GM23248 (cell line): ENCODE measurements at regions not wholly inside any gene's neighbourhood (a gene's known extent, or its start where the extent isn't known, plus 50 kb on each side); places are given as distances from the start of the nearest gene placed in this dataset.

ENCODE experiments used
- DNase-seq: peaks from one replicate; pipeline ENCODE4 v3.0.0-alpha.2; 2015
- H2AFZ ChIP-seq: fragments of 200-600 bp; sonication (generic); 2 replicates; pipeline ENCODE4 v1.6.1; 2016; ENCODE audit warnings: antibody characterized with exemption
- H3F3A ChIP-seq: fragments of 200-600 bp; sonication (generic); 2 replicates; pipeline ENCODE4 v1.6.1; 2016; ENCODE audit warnings: mild to moderate bottlenecking, antibody characterized with exemption, mixed run types; ENCODE audit not compliant: insufficient read depth
- H3K27ac ChIP-seq: fragments of 200-600 bp; sonication (generic); 2 replicates; pipeline ENCODE4 v1.5.1; 2016; ENCODE audit warnings: mild to moderate bottlenecking
- H3K27me3 ChIP-seq: fragments of 200-600 bp; sonication (generic); replicated peaks from 2 replicates; pipeline ENCODE4 v1.6.1; 2016; ENCODE audit warnings: mild to moderate bottlenecking; ENCODE audit not compliant: insufficient read depth
- H3K36me3 ChIP-seq: fragments of 200-600 bp; sonication (generic); 2 replicates; pipeline ENCODE4 v1.6.1; 2016; ENCODE audit warnings: low read depth, mild to moderate bottlenecking
- H3K4me1 ChIP-seq: fragments of 200-600 bp; sonication (generic); 2 replicates; pipeline ENCODE4 v1.6.1; 2016; ENCODE audit warnings: mild to moderate bottlenecking; ENCODE audit not compliant: insufficient read depth
- H3K4me2 ChIP-seq: fragments of 200-600 bp; sonication (generic); one replicate; pipeline ENCODE4 v1.6.1; 2016; ENCODE audit warnings: mild to moderate bottlenecking; ENCODE audit not compliant: unreplicated experiment
- H3K4me3 ChIP-seq: fragments of 200-600 bp; sonication (generic); 2 replicates; pipeline ENCODE4 v1.5.1; 2016; ENCODE audit warnings: mild to moderate bottlenecking
- H3K79me2 ChIP-seq: fragments of 200-600 bp; sonication (generic); 2 replicates; pipeline ENCODE4 v1.6.1; 2016; ENCODE audit warnings: mild to moderate bottlenecking; ENCODE audit not compliant: insufficient read depth
- H3K9ac ChIP-seq: fragments of 200-600 bp; sonication (generic); 2 replicates; pipeline ENCODE4 v1.6.1; 2016; ENCODE audit warnings: mild to moderate bottlenecking
- H3K9me2 ChIP-seq: fragments of 200-600 bp; sonication (generic); 2 replicates; pipeline ENCODE4 v1.6.1; 2016; ENCODE audit warnings: mixed run types, mild to moderate bottlenecking, moderate library complexity; ENCODE audit not compliant: insufficient read depth
- H3K9me3 ChIP-seq: fragments of 200-600 bp; sonication (generic); one replicate; pipeline ENCODE4 v1.6.1; 2017; ENCODE audit warnings: low read depth
- H4K20me1 ChIP-seq: fragments of 200-600 bp; sonication (generic); 2 replicates; pipeline ENCODE4 v1.6.0; 2016; ENCODE audit not compliant: insufficient read depth
- EZH2 ChIP-seq: fragments of 200-600 bp; sonication (generic); IDR thresholded peaks from 2 replicates; pipeline ENCODE4 v1.6.1; 2018; ENCODE audit warnings: antibody characterized with exemption, mild to moderate bottlenecking; ENCODE audit not compliant: insufficient read depth, poor library complexity, severe bottlenecking
- EZH2phosphoT487 ChIP-seq: fragments of 200-600 bp; sonication (generic); IDR thresholded peaks from 2 replicates; pipeline ENCODE4 v1.6.1; 2018; ENCODE audit warnings: antibody characterized with exemption, moderate library complexity, mild to moderate bottlenecking, low read depth; ENCODE audit not compliant: insufficient read depth
- WGBS, 2 experiments: methylation state at CpG; one replicate each; pipeline ENCODE4 v1.1.6; 2015 to 2017; ENCODE audit warnings: low lambda C conversion rate in 2 of 2, low coverage in 1 of 2; ENCODE audit errors: missing lambda C conversion rate in 2 of 2; 5-methylcytosine and 5-hydroxymethylcytosine counted together
- in situ Hi-C: fragments of 300-500 bp; cut with MboI; formaldehyde crosslinking; loops from 2 replicates; pipeline ENCODE4 v1.15.0; 2020

GRCh38 chr6:106794129-106794528, 164.8 kb downstream of the QRSL1 start:
- Histone ChIP-seq H3K27ac (no peak overlapping the region), H3K79me2 (no peaks in the 10 kb centered on the region), H3K36me3 (no peaks in the 10 kb centered on the region), H3K4me3 (no peak overlapping the region), H3K9ac (no peak overlapping the region), H2AFZ (no peak overlapping the region), H3K27me3 (peaks cover 8% of the 10 kb centered on the region; the same call in 1 of the 2 replicates), H3K9me2 (no peaks in the 10 kb centered on the region), H3K9me3 (no peaks in the 10 kb centered on the region), H3K4me2 (no peak overlapping the region), H3K4me1 (no peaks in the 10 kb centered on the region), H3F3A (no peaks in the 10 kb centered on the region), H4K20me1 (no peaks in the 10 kb centered on the region)
- DNase-seq, result no peak
- in situ Hi-C loops, result no loop called here
- 19 to 48% methylated on average over 2 of the region's 2 CpGs for WGBS, 2 experiments
- TF ChIP-seq EZH2phosphoT487 (no peak), EZH2 (no peak)

GRCh38 chr6:106792536-106793236, 163.3 kb downstream of the QRSL1 start:
- Histone ChIP-seq H3K4me2 (no peak overlapping the region), H3K4me3 (no peak overlapping the region), H3K36me3 (no peaks in the 10 kb centered on the region), H3K9me2 (no peaks in the 10 kb centered on the region), H3K27ac (no peak overlapping the region), H4K20me1 (no peaks in the 10 kb centered on the region), H3K9me3 (no peaks in the 10 kb centered on the region), H3F3A (no peaks in the 10 kb centered on the region), H3K4me1 (no peaks in the 10 kb centered on the region), H3K9ac (no peak overlapping the region), H3K27me3 (peaks cover 5% of the 10 kb centered on the region; the same call in 1 of the 2 replicates), H2AFZ (no peak overlapping the region), H3K79me2 (no peaks in the 10 kb centered on the region)
- 42 to 46% methylated on average over 7 of the region's 7 CpGs for WGBS, 2 experiments
- DNase-seq, result no peak
- in situ Hi-C loops, result no loop called here
- TF ChIP-seq EZH2, result no peak
- TF ChIP-seq EZH2phosphoT487, result no peak

DNA sequence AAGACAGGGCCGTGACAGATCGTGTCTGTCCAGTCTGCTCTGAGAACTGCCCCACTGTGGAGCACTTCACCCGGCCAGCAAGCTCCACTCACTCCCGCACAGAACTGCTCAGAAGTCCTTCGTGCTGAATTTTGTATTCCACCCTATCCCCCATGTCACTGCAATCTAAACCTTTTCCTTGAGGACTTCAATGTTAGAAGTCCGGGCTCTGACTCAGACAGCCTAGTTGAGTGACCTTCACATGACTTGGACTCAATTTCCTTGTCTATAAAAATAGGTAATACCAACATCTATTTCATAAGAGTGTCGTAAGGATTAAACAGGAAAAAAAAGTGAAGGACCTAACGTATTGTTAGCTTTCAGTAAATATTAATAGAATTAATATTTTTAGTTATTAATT, 161.6 kb downstream of the QRSL1 start:
- no peak for DNase-seq
- H3K4me2 ChIP-seq, result no peak overlapping the region
- in situ Hi-C loops, result no loop called here
- H2AFZ ChIP-seq, result no peak overlapping the region
- H3K79me2 ChIP-seq, result no peaks in the 10 kb centered on the region
- peaks cover 5% of the 10 kb centered on the region for H3K27me3 ChIP-seq
- H3K4me1 ChIP-seq, result no peaks in the 10 kb centered on the region
- H3K27ac ChIP-seq, result no peak overlapping the region
- H3F3A ChIP-seq, result no peaks in the 10 kb centered on the region
- H4K20me1 ChIP-seq, result no peaks in the 10 kb centered on the region
- H3K4me3 ChIP-seq, result no peak overlapping the region
- H3K9me3 ChIP-seq, result no peaks in the 10 kb centered on the region
- 64 to 70% methylated on average over 8 of the region's 8 CpGs for WGBS, 2 experiments
- TF ChIP-seq EZH2phosphoT487, result no peak
- TF ChIP-seq EZH2, result no peak
- H3K9ac ChIP-seq, result no peak overlapping the region
- H3K9me2 ChIP-seq, result no peaks in the 10 kb centered on the region
- no peaks in the 10 kb centered on the region for H3K36me3 ChIP-seq

DNA sequence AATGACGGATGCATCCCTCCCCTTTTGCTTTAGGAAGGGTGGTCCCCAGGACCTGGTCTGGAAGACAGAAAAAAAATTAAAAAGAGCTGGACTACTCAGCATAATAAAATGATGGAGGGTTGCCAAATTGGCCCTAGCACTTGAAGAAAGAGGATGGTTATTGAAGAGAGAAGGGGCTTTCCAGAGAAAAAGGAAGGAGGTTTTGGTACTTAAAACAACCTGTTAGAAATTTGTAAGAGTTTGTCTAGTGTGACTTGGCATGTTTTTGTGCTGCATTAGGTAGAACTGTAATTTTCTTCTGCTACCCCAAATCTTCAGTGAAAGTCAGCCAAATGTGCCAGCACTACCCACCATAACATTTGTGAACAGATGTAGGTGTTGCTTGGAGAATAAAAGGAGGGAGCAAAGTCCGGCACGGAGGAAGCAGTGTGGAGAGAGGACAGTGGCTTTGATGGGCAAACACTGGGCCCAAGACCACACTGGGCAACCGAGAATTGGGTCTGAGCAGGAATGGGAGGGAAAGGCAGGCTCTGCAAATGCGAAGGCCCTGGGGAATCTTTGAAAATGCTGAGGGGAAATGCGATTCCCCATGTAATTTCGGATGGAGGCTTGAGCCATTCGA, 160.9 kb downstream of the QRSL1 start:
- in situ Hi-C loops, result no loop called here
- Histone ChIP-seq H3K4me2 (no peak overlapping the region), H3K4me3 (no peak overlapping the region), H3K9ac (no peak overlapping the region), H3K4me1 (no peaks in the 10 kb centered on the region), H2AFZ (no peak overlapping the region), H4K20me1 (no peaks in the 10 kb centered on the region), H3K36me3 (no peaks in the 10 kb centered on the region), H3K27me3 (peaks cover 5% of the 10 kb centered on the region), H3F3A (no peaks in the 10 kb centered on the region), H3K79me2 (no peaks in the 10 kb centered on the region), H3K9me2 (no peaks in the 10 kb centered on the region), H3K27ac (no peak overlapping the region), H3K9me3 (no peaks in the 10 kb centered on the region)
- DNase-seq, result no peak
- 60 to 63% methylated on average over 8 of the region's 8 CpGs for WGBS, 2 experiments
- no peak for TF ChIP-seq EZH2phosphoT487
- no peak for TF ChIP-seq EZH2
